ENCODE measurements at regions not wholly inside any gene's neighbourhood (a gene's known extent, or its start where the extent isn't known, plus 50 kb on each side); places are given as distances from the start of the nearest gene placed in this dataset.

DNA sequence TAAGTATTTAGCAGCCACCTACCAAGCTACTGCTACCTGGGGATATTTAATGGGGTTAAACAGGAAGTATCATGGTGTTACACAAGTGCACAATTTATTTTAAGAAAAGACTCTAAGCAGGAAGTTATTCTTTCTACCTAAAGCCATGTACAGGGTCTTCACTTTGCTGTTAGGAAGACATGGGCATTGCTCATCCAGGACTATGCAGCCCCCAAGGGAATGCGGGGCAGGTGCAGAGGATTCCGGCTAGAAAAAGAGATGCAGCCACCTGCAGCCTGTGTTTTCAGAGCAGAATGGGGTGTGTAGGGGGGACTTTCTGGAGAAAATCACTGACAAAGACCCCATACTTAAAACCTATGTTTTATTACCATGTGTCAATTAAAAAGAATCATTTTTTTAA is 399.1 kb upstream of the NOX3 start:
- 0 out of 2 replicates have a peak overlapping the region, but pooled peaks have one; percentile 16 for H3K27ac Mint-ChIP-seq
- Histone ChIP-seq H4K20me1 (replicated peaks; ENCODE audit: insufficient read depth) (no peaks in the 10 kb centered on the region), H3K27me3 (ENCODE audit: insufficient read depth) (no peaks in the 10 kb centered on the region), H3K9me2 (ENCODE audit: insufficient read depth) (peaks cover 8% of the 10 kb centered on the region; the same call in 1 of the 2 replicates), H3K4me2 (no peak overlapping the region), H3K36me3 (ENCODE audit: insufficient read depth) (0 out of 2 replicates have a peak, but pooled peaks cover 3% of the 10 kb centered on the region), H3K4me3 (no peak overlapping the region), H3K79me2 (replicated peaks; ENCODE audit: insufficient read depth) (no peaks in the 10 kb centered on the region), H3F3A (replicated peaks; ENCODE audit: low read depth) (no peaks in the 10 kb centered on the region), H3K27ac (ENCODE audit: low read depth) (no peak overlapping the region), H2AFZ (no peak overlapping the region), H3K4me1 (ENCODE audit: insufficient read depth) (no peaks in the 10 kb centered on the region; the same call in 1 of the 2 replicates)
- H3K27me3 Mint-ChIP-seq (ENCODE audit: insufficient read depth, low read depth, poor library complexity) = peaks cover 1% of the 10 kb centered on the region
- H3K9me3 Mint-ChIP-seq = peaks cover 19% of the 10 kb centered on the region
- ATAC-seq (no peak), DNase-seq (ENCODE audit: low spot score) (no peak)
- no peak overlapping the region for H3K4me3 Mint-ChIP-seq
- no peak for TF ChIP-seq JUNB (IDR thresholded peaks at IDR 0.05; ENCODE audit: unreplicated experiment)
- TF ChIP-seq POLR2AphosphoS5 (IDR thresholded peaks at IDR 0.05; ENCODE audit: low read depth) = no peak
- no peak for TF ChIP-seq NANOG (IDR thresholded peaks at IDR 0.05; ENCODE audit: borderline replicate concordance)
- no peak for TF ChIP-seq STAT1 (IDR thresholded peaks at IDR 0.05; ENCODE audit: unreplicated experiment)
- no peak for TF ChIP-seq ZNF331 (CRISPR knock-in tag; IDR thresholded peaks at IDR 0.05; ENCODE audit: low read depth)
- no peak for TF ChIP-seq EZH2 (IDR thresholded peaks at IDR 0.05; ENCODE audit: low read depth, unreplicated experiment)
- TF ChIP-seq EZH2phosphoT487 (IDR thresholded peaks at IDR 0.05; ENCODE audit: unreplicated experiment) = no peak
- TF ChIP-seq, protein P1, sequence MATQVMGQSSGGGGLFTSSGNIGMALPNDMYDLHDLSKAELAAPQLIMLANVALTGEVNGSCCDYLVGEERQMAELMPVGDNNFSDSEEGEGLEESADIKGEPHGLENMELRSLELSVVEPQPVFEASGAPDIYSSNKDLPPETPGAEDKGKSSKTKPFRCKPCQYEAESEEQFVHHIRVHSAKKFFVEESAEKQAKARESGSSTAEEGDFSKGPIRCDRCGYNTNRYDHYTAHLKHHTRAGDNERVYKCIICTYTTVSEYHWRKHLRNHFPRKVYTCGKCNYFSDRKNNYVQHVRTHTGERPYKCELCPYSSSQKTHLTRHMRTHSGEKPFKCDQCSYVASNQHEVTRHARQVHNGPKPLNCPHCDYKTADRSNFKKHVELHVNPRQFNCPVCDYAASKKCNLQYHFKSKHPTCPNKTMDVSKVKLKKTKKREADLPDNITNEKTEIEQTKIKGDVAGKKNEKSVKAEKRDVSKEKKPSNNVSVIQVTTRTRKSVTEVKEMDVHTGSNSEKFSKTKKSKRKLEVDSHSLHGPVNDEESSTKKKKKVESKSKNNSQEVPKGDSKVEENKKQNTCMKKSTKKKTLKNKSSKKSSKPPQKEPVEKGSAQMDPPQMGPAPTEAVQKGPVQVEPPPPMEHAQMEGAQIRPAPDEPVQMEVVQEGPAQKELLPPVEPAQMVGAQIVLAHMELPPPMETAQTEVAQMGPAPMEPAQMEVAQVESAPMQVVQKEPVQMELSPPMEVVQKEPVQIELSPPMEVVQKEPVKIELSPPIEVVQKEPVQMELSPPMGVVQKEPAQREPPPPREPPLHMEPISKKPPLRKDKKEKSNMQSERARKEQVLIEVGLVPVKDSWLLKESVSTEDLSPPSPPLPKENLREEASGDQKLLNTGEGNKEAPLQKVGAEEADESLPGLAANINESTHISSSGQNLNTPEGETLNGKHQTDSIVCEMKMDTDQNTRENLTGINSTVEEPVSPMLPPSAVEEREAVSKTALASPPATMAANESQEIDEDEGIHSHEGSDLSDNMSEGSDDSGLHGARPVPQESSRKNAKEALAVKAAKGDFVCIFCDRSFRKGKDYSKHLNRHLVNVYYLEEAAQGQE (IDR thresholded peaks at IDR 0.05; ENCODE audit: unreplicated experiment) = no peak
- TF ChIP-seq, protein P2, sequence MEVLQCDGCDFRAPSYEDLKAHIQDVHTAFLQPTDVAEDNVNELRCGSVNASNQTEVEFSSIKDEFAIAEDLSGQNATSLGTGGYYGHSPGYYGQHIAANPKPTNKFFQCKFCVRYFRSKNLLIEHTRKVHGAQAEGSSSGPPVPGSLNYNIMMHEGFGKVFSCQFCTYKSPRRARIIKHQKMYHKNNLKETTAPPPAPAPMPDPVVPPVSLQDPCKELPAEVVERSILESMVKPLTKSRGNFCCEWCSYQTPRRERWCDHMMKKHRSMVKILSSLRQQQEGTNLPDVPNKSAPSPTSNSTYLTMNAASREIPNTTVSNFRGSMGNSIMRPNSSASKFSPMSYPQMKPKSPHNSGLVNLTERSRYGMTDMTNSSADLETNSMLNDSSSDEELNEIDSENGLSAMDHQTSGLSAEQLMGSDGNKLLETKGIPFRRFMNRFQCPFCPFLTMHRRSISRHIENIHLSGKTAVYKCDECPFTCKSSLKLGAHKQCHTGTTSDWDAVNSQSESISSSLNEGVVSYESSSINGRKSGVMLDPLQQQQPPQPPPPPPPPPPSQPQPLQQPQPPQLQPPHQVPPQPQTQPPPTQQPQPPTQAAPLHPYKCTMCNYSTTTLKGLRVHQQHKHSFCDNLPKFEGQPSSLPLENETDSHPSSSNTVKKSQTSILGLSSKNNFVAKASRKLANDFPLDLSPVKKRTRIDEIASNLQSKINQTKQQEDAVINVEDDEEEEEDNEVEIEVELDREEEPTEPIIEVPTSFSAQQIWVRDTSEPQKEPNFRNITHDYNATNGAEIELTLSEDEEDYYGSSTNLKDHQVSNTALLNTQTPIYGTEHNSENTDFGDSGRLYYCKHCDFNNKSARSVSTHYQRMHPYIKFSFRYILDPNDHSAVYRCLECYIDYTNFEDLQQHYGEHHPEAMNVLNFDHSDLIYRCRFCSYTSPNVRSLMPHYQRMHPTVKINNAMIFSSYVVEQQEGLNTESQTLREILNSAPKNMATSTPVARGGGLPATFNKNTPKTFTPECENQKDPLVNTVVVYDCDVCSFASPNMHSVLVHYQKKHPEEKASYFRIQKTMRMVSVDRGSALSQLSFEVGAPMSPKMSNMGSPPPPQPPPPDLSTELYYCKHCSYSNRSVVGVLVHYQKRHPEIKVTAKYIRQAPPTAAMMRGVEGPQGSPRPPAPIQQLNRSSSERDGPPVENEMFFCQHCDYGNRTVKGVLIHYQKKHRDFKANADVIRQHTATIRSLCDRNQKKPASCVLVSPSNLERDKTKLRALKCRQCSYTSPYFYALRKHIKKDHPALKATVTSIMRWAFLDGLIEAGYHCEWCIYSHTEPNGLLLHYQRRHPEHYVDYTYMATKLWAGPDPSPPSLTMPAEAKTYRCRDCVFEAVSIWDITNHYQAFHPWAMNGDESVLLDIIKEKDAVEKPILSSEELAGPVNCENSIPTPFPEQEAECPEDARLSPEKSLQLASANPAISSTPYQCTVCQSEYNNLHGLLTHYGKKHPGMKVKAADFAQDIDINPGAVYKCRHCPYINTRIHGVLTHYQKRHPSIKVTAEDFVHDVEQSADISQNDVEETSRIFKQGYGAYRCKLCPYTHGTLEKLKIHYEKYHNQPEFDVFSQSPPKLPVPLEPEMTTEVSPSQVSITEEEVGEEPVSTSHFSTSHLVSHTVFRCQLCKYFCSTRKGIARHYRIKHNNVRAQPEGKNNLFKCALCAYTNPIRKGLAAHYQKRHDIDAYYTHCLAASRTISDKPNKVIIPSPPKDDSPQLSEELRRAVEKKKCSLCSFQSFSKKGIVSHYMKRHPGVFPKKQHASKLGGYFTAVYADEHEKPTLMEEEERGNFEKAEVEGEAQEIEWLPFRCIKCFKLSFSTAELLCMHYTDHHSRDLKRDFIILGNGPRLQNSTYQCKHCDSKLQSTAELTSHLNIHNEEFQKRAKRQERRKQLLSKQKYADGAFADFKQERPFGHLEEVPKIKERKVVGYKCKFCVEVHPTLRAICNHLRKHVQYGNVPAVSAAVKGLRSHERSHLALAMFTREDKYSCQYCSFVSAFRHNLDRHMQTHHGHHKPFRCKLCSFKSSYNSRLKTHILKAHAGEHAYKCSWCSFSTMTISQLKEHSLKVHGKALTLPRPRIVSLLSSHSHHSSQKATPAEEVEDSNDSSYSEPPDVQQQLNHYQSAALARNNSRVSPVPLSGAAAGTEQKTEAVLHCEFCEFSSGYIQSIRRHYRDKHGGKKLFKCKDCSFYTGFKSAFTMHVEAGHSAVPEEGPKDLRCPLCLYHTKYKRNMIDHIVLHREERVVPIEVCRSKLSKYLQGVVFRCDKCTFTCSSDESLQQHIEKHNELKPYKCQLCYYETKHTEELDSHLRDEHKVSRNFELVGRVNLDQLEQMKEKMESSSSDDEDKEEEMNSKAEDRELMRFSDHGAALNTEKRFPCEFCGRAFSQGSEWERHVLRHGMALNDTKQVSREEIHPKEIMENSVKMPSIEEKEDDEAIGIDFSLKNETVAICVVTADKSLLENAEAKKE (CRISPR knock-in tag; IDR thresholded peaks at IDR 0.05) = no peak
- TF ChIP-seq, protein P3, sequence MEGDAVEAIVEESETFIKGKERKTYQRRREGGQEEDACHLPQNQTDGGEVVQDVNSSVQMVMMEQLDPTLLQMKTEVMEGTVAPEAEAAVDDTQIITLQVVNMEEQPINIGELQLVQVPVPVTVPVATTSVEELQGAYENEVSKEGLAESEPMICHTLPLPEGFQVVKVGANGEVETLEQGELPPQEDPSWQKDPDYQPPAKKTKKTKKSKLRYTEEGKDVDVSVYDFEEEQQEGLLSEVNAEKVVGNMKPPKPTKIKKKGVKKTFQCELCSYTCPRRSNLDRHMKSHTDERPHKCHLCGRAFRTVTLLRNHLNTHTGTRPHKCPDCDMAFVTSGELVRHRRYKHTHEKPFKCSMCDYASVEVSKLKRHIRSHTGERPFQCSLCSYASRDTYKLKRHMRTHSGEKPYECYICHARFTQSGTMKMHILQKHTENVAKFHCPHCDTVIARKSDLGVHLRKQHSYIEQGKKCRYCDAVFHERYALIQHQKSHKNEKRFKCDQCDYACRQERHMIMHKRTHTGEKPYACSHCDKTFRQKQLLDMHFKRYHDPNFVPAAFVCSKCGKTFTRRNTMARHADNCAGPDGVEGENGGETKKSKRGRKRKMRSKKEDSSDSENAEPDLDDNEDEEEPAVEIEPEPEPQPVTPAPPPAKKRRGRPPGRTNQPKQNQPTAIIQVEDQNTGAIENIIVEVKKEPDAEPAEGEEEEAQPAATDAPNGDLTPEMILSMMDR (conservative IDR thresholded peaks at IDR 0.05; ENCODE audit: low read depth in 2 of 2) = no peak
- TF ChIP-seq, protein P4, sequence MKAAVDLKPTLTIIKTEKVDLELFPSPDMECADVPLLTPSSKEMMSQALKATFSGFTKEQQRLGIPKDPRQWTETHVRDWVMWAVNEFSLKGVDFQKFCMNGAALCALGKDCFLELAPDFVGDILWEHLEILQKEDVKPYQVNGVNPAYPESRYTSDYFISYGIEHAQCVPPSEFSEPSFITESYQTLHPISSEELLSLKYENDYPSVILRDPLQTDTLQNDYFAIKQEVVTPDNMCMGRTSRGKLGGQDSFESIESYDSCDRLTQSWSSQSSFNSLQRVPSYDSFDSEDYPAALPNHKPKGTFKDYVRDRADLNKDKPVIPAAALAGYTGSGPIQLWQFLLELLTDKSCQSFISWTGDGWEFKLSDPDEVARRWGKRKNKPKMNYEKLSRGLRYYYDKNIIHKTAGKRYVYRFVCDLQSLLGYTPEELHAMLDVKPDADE (IDR thresholded peaks at IDR 0.05) = no peak
- no peak for TF ChIP-seq CREB1 (CRISPR knock-in tag; IDR thresholded peaks at IDR 0.05; ENCODE audit: low read depth)
- TF ChIP-seq ZNF114 (CRISPR knock-in tag; IDR thresholded peaks at IDR 0.05) = no peak
- peaks cover 18% of the 10 kb centered on the region for H3K36me3 Mint-ChIP-seq (ENCODE audit: low read depth)
- peaks cover 14% of the 10 kb centered on the region; the same call in 2 of the 3 replicates for H3K4me1 Mint-ChIP-seq

Measured in GM23338 (cell line).